ENCODE measurements at regions not wholly inside any gene's neighbourhood (a gene's known extent, or its start where the extent isn't known, plus 50 kb on each side); places are given as distances from the start of the nearest gene placed in this dataset.

- Histone ChIP-seq H4K20me1 (ENCODE audit: insufficient read depth) (no peaks in the 10 kb centered on the region), H2AFZ (ENCODE audit: low read depth, low read length) (no peak overlapping the region), H3K79me2 (replicated peaks; ENCODE audit: insufficient read depth, low read length) (no peaks in the 10 kb centered on the region), H3K36me3 (ENCODE audit: insufficient read depth, low read length) (no peaks in the 10 kb centered on the region), H3K9me3 (ENCODE audit: low read length) (no peaks in the 10 kb centered on the region), H3K9me2 (ENCODE audit: insufficient read depth, low read length) (no peaks in the 10 kb centered on the region), H3K27me3 (ENCODE audit: insufficient read depth, low read depth, low read length) (no peaks in the 10 kb centered on the region), H3K9ac (ENCODE audit: low read length) (no peak overlapping the region), H3K27ac (ENCODE audit: low read length) (no peak overlapping the region), H3F3A (ENCODE audit: insufficient read depth, low read length, poor library complexity, severe bottlenecking) (no peaks in the 10 kb centered on the region), H3K4me3 (ENCODE audit: low read length) (no peak overlapping the region), H3K4me2 (ENCODE audit: low read length) (no peak overlapping the region)
- no peak for TF ChIP-seq SMC3 (conservative IDR thresholded peaks at IDR 0.05; ENCODE audit: poor library complexity)
- no peak for TF ChIP-seq REST (IDR thresholded peaks at IDR 0.05; ENCODE audit: borderline replicate concordance)
- TF ChIP-seq EP300 (conservative IDR thresholded peaks at IDR 0.05; ENCODE audit: poor library complexity, severe bottlenecking) = no peak
- TF ChIP-seq, protein P1, sequence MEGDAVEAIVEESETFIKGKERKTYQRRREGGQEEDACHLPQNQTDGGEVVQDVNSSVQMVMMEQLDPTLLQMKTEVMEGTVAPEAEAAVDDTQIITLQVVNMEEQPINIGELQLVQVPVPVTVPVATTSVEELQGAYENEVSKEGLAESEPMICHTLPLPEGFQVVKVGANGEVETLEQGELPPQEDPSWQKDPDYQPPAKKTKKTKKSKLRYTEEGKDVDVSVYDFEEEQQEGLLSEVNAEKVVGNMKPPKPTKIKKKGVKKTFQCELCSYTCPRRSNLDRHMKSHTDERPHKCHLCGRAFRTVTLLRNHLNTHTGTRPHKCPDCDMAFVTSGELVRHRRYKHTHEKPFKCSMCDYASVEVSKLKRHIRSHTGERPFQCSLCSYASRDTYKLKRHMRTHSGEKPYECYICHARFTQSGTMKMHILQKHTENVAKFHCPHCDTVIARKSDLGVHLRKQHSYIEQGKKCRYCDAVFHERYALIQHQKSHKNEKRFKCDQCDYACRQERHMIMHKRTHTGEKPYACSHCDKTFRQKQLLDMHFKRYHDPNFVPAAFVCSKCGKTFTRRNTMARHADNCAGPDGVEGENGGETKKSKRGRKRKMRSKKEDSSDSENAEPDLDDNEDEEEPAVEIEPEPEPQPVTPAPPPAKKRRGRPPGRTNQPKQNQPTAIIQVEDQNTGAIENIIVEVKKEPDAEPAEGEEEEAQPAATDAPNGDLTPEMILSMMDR (IDR thresholded peaks at IDR 0.05; ENCODE audit: poor library complexity, severe bottlenecking) = no peak
- TF ChIP-seq RAD21 (conservative IDR thresholded peaks at IDR 0.05) = no peak
- TF ChIP-seq TAF1 (IDR thresholded peaks at IDR 0.05; ENCODE audit: low read depth) = no peak
- TF ChIP-seq EZH2 (IDR thresholded peaks at IDR 0.05; ENCODE audit: borderline replicate concordance, insufficient read depth, low read length, poor library complexity, severe bottlenecking) = no peak
- TF ChIP-seq MXI1 (conservative IDR thresholded peaks at IDR 0.05; ENCODE audit: poor library complexity, severe bottlenecking) = no peak
- no peak for TF ChIP-seq POLR2AphosphoS5 (IDR thresholded peaks at IDR 0.05)
Observed at GRCh38 chr2:17107151-17107550, 411.1 kb downstream of the RAD51AP2 start.

DNA sequence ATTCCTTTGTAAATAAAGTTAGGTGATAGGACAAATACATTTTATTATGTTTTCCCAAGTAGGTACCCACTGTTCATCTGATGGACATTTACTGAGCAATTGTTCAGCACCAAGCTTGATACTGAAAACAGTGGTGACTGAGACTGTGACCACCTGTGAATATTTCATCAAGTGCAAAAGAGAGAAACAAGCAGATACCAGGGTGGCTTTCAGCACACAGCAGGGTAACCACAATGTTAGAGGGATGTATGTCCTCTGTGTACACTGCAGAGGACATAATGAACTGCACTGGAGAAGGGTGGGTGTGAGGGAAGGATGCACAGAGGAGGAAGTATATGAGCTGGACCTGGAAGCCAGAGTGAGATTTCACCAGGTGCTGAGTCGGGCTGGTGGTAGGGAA, 411.8 kb downstream of the RAD51AP2 start:
- TF ChIP-seq MXI1 (conservative IDR thresholded peaks at IDR 0.05; ENCODE audit: poor library complexity, severe bottlenecking) (no peak), SMC3 (conservative IDR thresholded peaks at IDR 0.05; ENCODE audit: poor library complexity) (no peak), EP300 (conservative IDR thresholded peaks at IDR 0.05; ENCODE audit: poor library complexity, severe bottlenecking) (no peak), POLR2AphosphoS5 (IDR thresholded peaks at IDR 0.05) (no peak), EZH2 (IDR thresholded peaks at IDR 0.05; ENCODE audit: borderline replicate concordance, insufficient read depth, low read length, poor library complexity, severe bottlenecking) (no peak), RAD21 (conservative IDR thresholded peaks at IDR 0.05) (no peak), REST (IDR thresholded peaks at IDR 0.05; ENCODE audit: borderline replicate concordance) (no peak), TAF1 (IDR thresholded peaks at IDR 0.05; ENCODE audit: low read depth) (no peak)
- TF ChIP-seq, protein P1 (IDR thresholded peaks at IDR 0.05; ENCODE audit: poor library complexity, severe bottlenecking) = no peak
- no peaks in the 10 kb centered on the region for H3K36me3 ChIP-seq (ENCODE audit: insufficient read depth, low read length)
- no peak overlapping the region for H3K4me3 ChIP-seq (ENCODE audit: low read length)
- H4K20me1 ChIP-seq (ENCODE audit: insufficient read depth) = no peaks in the 10 kb centered on the region
- no peak overlapping the region for H3K4me2 ChIP-seq (ENCODE audit: low read length)
- no peaks in the 10 kb centered on the region for H3K27me3 ChIP-seq (ENCODE audit: insufficient read depth, low read depth, low read length)
- no peaks in the 10 kb centered on the region for H3F3A ChIP-seq (ENCODE audit: insufficient read depth, low read length, poor library complexity, severe bottlenecking)
- H3K79me2 ChIP-seq (replicated peaks; ENCODE audit: insufficient read depth, low read length) = no peaks in the 10 kb centered on the region
- no peaks in the 10 kb centered on the region for H3K9me2 ChIP-seq (ENCODE audit: insufficient read depth, low read length)
- H3K9ac ChIP-seq (ENCODE audit: low read length) = no peak overlapping the region
- H3K9me3 ChIP-seq (ENCODE audit: low read length) = no peaks in the 10 kb centered on the region
- no peak overlapping the region for H3K27ac ChIP-seq (ENCODE audit: low read length)
- no peak overlapping the region for H2AFZ ChIP-seq (ENCODE audit: low read depth, low read length)

Data from neural cell (in vitro differentiated cells).